SK-N-SH treated with all-trans-retinoic acid at 6 μM for 48 hours (cell line): ENCODE measurements at regions not wholly inside any gene's neighbourhood (a gene's known extent, or its start where the extent isn't known, plus 50 kb on each side); places are given as distances from the start of the nearest gene placed in this dataset.

ENCODE experiments used
- ATAC-seq: fragments of 200-7000 bp; cut with Tn5 transposase; 3 replicates; pipeline ENCODE4 v1.9.1; 2020; ENCODE audit warnings: mild to moderate bottlenecking, moderate library complexity
- ARNTL ChIP-seq: fragments of 450-650 bp; formaldehyde crosslinking; IDR thresholded peaks from 2 replicates; pipeline ENCODE4 v1.5.0; 2020; ENCODE audit warnings: low read depth, mild to moderate bottlenecking, moderate library complexity, borderline replicate concordance
- BACH2 ChIP-seq: fragments of 250-450 bp; sonication (Bioruptor Pico); IDR thresholded peaks from 2 replicates; pipeline ENCODE4 v1.9.0; 2021; ENCODE audit warnings: mild to moderate bottlenecking, borderline replicate concordance
- CSDC2 ChIP-seq: fragments of 250-450 bp; sonication (Bioruptor Pico); IDR thresholded peaks from 2 replicates; pipeline ENCODE4 v1.5.0; 2020; ENCODE audit warnings: mild to moderate bottlenecking, moderate library complexity
- ESRRG ChIP-seq: fragments of 250-450 bp; sonication (Bioruptor Pico); IDR thresholded peaks from 2 replicates; pipeline ENCODE4 v1.6.1; 2021; ENCODE audit warnings: mild to moderate bottlenecking
- GLIS3 ChIP-seq: fragments of 250-450 bp; sonication (Bioruptor Pico); IDR thresholded peaks from 2 replicates; pipeline ENCODE4 v1.5.0; 2020; ENCODE audit warnings: mild to moderate bottlenecking, moderate library complexity
- ISL1 ChIP-seq: fragments of 250-450 bp; sonication (Bioruptor Pico); IDR thresholded peaks from 2 replicates; pipeline ENCODE4 v2.1.2; 2022; ENCODE audit warnings: mild to moderate bottlenecking, moderate library complexity
- PPARA ChIP-seq: fragments of 250-450 bp; sonication (Bioruptor Pico); IDR thresholded peaks from 2 replicates; pipeline ENCODE4 v1.5.0; 2020; ENCODE audit warnings: mild to moderate bottlenecking, borderline replicate concordance
- RARB ChIP-seq: fragments of 250-450 bp; sonication (Bioruptor Pico); IDR thresholded peaks from 2 replicates; pipeline ENCODE4 v1.8.0; 2021; ENCODE audit warnings: mild to moderate bottlenecking, moderate library complexity
- SNAI2 ChIP-seq: fragments of 250-450 bp; sonication (Bioruptor Pico); IDR thresholded peaks from 2 replicates; pipeline ENCODE4 v1.5.0; 2020; ENCODE audit warnings: mild to moderate bottlenecking, moderate library complexity
- TCF4 ChIP-seq: fragments of 250-450 bp; sonication (Bioruptor Pico); IDR thresholded peaks from 2 replicates; pipeline ENCODE4 v1.8.0; 2021; ENCODE audit warnings: mild to moderate bottlenecking, moderate library complexity, borderline replicate concordance
- TOX ChIP-seq: fragments of 250-450 bp; sonication (Bioruptor Pico); IDR thresholded peaks from 2 replicates; pipeline ENCODE4 v1.8.0; 2021; ENCODE audit warnings: mild to moderate bottlenecking, moderate library complexity, borderline replicate concordance
- ZC3H10 ChIP-seq: fragments of 250-450 bp; sonication (Bioruptor Pico); IDR thresholded peaks from 2 replicates; pipeline ENCODE4 v1.5.1; 2021; ENCODE audit warnings: mild to moderate bottlenecking, moderate library complexity
- ZFP3 ChIP-seq: fragments of 250-450 bp; sonication (Bioruptor Pico); IDR thresholded peaks from 2 replicates; pipeline ENCODE4 v1.5.0; 2020; ENCODE audit warnings: mild to moderate bottlenecking, moderate library complexity
- ZNF565 ChIP-seq: fragments of 450-650 bp; formaldehyde crosslinking; conservative IDR thresholded peaks from 2 replicates; pipeline ENCODE4 v1.5.0; 2020; ENCODE audit warnings: low read depth, mild to moderate bottlenecking, moderate library complexity
- ZNF70 ChIP-seq: fragments of 450-650 bp; formaldehyde crosslinking; IDR thresholded peaks from 2 replicates; pipeline ENCODE4 v1.5.0; 2020; ENCODE audit warnings: mild to moderate bottlenecking, moderate library complexity
- ZNF8 ChIP-seq: fragments of 450-650 bp; formaldehyde crosslinking; IDR thresholded peaks from 2 replicates; pipeline ENCODE4 v1.5.0; 2020; ENCODE audit warnings: mild to moderate bottlenecking, moderate library complexity
- TF ChIP-seq, protein P1 (sequence below): fragments of 250-450 bp; sonication (Bioruptor Pico); IDR thresholded peaks from 2 replicates; pipeline ENCODE4 v1.5.1; 2021; ENCODE audit warnings: mild to moderate bottlenecking, moderate library complexity
- TF ChIP-seq, protein P2 (sequence below): fragments of 250-450 bp; sonication (Bioruptor Pico); IDR thresholded peaks from 2 replicates; pipeline ENCODE4 v1.5.1; 2020; ENCODE audit warnings: low read depth, mild to moderate bottlenecking, moderate library complexity
- TF ChIP-seq, protein P3 (sequence below): fragments of 250-450 bp; sonication (Bioruptor Pico); IDR thresholded peaks from 2 replicates; pipeline ENCODE4 v1.8.0; 2020; ENCODE audit warnings: mild to moderate bottlenecking, moderate library complexity, borderline replicate concordance
- TF ChIP-seq, protein P4 (sequence below): fragments of 250-450 bp; sonication (Bioruptor Pico); IDR thresholded peaks from 2 replicates; pipeline ENCODE4 v1.5.0; 2020; ENCODE audit warnings: mild to moderate bottlenecking, moderate library complexity
- TF ChIP-seq, protein P5 (sequence below): fragments of 250-450 bp; sonication (Bioruptor Pico); IDR thresholded peaks from 2 replicates; pipeline ENCODE4 v1.8.0; 2021; ENCODE audit warnings: low read depth, mild to moderate bottlenecking, moderate library complexity, borderline replicate concordance

DNA sequence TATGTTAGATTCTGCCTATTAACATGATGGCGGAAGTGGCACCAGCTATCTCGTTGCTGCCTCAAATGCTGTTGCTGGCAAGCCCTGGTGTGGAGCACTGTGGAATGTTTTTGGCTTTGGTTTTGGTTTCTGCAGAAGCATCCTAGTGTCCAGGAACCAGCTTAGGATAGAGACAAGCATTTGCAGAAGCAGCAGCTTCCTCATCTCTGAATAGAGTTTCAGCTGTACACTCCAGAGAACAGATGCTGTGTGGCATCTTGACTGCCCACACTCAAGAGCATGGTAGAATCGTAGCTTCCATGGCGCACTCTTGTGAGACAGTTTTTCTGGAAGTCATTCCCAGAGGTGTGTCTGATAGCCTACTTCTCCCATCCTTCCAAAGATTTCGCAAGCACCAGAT lies 145.3 kb upstream of the RXFP2 start:
- ATAC-seq = no peak
- TF ChIP-seq, protein P1, sequence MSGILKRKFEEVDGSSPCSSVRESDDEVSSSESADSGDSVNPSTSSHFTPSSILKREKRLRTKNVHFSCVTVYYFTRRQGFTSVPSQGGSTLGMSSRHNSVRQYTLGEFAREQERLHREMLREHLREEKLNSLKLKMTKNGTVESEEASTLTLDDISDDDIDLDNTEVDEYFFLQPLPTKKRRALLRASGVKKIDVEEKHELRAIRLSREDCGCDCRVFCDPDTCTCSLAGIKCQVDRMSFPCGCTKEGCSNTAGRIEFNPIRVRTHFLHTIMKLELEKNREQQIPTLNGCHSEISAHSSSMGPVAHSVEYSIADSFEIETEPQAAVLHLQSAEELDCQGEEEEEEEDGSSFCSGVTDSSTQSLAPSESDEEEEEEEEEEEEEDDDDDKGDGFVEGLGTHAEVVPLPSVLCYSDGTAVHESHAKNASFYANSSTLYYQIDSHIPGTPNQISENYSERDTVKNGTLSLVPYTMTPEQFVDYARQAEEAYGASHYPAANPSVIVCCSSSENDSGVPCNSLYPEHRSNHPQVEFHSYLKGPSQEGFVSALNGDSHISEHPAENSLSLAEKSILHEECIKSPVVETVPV (CRISPR knock-in tag) = no peak
- no peak for TF ChIP-seq ZFP3 (CRISPR knock-in tag)
- TF ChIP-seq TCF4 (CRISPR knock-in tag) = no peak
- no peak for TF ChIP-seq CSDC2 (CRISPR knock-in tag)
- TF ChIP-seq TOX (CRISPR knock-in tag) = no peak
- TF ChIP-seq, protein P2, sequence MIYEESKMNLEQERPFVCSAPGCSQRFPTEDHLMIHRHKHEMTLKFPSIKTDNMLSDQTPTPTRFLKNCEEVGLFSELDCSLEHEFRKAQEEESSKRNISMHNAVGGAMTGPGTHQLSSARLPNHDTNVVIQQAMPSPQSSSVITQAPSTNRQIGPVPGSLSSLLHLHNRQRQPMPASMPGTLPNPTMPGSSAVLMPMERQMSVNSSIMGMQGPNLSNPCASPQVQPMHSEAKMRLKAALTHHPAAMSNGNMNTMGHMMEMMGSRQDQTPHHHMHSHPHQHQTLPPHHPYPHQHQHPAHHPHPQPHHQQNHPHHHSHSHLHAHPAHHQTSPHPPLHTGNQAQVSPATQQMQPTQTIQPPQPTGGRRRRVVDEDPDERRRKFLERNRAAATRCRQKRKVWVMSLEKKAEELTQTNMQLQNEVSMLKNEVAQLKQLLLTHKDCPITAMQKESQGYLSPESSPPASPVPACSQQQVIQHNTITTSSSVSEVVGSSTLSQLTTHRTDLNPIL (CRISPR knock-in tag) = no peak
- TF ChIP-seq RARB (CRISPR knock-in tag) = no peak
- TF ChIP-seq PPARA (CRISPR knock-in tag) = no peak
- TF ChIP-seq ISL1 = no peak

DNA sequence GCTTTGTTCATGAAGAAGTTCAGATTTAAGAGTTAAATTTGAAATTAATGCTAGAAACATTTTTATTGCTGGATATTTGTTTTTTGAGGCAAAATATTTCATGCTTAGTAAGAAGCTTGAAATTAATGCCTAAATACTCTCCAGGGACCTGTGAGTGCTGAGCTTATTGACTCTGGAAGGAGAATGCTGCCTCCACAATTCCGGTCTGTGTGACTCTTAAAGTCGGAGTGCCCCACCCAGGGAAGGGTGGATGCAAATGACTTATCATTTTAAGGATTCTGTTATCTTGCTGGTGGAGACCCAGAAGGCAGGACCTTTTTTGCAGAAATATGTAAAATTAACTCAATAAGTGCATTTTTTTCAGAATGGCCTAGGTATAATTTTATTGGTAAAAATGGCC lies 143.8 kb upstream of the RXFP2 start:
- TF ChIP-seq TOX (CRISPR knock-in tag) (no peak), CSDC2 (CRISPR knock-in tag) (no peak), ISL1 (no peak), ZNF565 (no peak), ARNTL (no peak), SNAI2 (CRISPR knock-in tag) (no peak), ZNF8 (CRISPR knock-in tag) (no peak), GLIS3 (no peak)
- TF ChIP-seq, protein P1 (CRISPR knock-in tag) = no peak
- TF ChIP-seq, protein P3, sequence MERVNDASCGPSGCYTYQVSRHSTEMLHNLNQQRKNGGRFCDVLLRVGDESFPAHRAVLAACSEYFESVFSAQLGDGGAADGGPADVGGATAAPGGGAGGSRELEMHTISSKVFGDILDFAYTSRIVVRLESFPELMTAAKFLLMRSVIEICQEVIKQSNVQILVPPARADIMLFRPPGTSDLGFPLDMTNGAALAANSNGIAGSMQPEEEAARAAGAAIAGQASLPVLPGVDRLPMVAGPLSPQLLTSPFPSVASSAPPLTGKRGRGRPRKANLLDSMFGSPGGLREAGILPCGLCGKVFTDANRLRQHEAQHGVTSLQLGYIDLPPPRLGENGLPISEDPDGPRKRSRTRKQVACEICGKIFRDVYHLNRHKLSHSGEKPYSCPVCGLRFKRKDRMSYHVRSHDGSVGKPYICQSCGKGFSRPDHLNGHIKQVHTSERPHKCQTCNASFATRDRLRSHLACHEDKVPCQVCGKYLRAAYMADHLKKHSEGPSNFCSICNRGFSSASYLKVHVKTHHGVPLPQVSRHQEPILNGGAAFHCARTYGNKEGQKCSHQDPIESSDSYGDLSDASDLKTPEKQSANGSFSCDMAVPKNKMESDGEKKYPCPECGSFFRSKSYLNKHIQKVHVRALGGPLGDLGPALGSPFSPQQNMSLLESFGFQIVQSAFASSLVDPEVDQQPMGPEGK (CRISPR knock-in tag) = no peak
- TF ChIP-seq, protein P4, sequence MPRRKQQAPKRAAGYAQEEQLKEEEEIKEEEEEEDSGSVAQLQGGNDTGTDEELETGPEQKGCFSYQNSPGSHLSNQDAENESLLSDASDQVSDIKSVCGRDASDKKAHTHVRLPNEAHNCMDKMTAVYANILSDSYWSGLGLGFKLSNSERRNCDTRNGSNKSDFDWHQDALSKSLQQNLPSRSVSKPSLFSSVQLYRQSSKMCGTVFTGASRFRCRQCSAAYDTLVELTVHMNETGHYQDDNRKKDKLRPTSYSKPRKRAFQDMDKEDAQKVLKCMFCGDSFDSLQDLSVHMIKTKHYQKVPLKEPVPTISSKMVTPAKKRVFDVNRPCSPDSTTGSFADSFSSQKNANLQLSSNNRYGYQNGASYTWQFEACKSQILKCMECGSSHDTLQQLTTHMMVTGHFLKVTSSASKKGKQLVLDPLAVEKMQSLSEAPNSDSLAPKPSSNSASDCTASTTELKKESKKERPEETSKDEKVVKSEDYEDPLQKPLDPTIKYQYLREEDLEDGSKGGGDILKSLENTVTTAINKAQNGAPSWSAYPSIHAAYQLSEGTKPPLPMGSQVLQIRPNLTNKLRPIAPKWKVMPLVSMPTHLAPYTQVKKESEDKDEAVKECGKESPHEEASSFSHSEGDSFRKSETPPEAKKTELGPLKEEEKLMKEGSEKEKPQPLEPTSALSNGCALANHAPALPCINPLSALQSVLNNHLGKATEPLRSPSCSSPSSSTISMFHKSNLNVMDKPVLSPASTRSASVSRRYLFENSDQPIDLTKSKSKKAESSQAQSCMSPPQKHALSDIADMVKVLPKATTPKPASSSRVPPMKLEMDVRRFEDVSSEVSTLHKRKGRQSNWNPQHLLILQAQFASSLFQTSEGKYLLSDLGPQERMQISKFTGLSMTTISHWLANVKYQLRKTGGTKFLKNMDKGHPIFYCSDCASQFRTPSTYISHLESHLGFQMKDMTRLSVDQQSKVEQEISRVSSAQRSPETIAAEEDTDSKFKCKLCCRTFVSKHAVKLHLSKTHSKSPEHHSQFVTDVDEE (CRISPR knock-in tag) = no peak
- TF ChIP-seq, all 23 proteins: peak for 0
- no peak for ATAC-seq

DNA sequence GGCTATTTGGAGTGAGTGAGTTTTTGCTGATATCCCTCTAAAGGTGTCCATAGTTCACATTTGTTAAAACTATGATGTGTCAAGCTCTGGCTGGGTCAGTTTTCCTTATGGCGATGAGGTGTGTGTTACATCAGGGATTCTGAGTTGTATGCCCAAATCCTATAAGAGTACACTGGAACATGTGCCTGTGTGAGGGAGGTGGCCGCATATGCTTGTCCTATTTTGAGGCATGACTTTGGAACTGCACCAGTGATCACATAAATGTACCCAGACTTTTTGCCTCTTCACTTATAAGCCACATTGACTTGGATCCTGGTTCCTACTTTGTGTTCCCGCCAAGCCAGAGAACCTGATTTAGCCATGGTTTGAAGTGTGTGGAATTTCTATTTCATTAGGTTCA lies 140.3 kb upstream of the RXFP2 start:
- TF ChIP-seq GLIS3 = no peak
- no peak for TF ChIP-seq ESRRG (CRISPR knock-in tag)
- TF ChIP-seq, protein P3 (CRISPR knock-in tag) = no peak
- no peak for TF ChIP-seq ZNF70 (CRISPR knock-in tag)
- no peak for TF ChIP-seq CSDC2 (CRISPR knock-in tag)
- no peak for TF ChIP-seq BACH2 (CRISPR knock-in tag)
- TF ChIP-seq, protein P5, sequence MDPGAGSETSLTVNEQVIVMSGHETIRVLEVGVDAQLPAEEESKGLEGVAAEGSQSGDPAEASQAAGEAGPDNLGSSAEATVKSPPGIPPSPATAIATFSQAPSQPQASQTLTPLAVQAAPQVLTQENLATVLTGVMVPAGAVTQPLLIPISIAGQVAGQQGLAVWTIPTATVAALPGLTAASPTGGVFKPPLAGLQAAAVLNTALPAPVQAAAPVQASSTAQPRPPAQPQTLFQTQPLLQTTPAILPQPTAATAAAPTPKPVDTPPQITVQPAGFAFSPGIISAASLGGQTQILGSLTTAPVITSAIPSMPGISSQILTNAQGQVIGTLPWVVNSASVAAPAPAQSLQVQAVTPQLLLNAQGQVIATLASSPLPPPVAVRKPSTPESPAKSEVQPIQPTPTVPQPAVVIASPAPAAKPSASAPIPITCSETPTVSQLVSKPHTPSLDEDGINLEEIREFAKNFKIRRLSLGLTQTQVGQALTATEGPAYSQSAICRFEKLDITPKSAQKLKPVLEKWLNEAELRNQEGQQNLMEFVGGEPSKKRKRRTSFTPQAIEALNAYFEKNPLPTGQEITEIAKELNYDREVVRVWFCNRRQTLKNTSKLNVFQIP (CRISPR knock-in tag) = no peak
- no peak for TF ChIP-seq ISL1
- TF ChIP-seq ZC3H10 = no peak
- TF ChIP-seq, protein P2 (CRISPR knock-in tag) = no peak
- TF ChIP-seq ZFP3 (CRISPR knock-in tag) = no peak
- no peak for TF ChIP-seq ARNTL
- TF ChIP-seq, all 23 proteins: peak for 0
- ATAC-seq = no peak
